Stimulated activated CD8-positive, alpha-beta memory T cell treated with anti-CD3 and anti-CD28 coated beads, Interleukin-15, amount 100 ng/mL, for 4 hours (primary cell): ENCODE measurements at regions not wholly inside any gene's neighbourhood (a gene's known extent, or its start where the extent isn't known, plus 50 kb on each side); places are given as distances from the start of the nearest gene placed in this dataset.

Experiments
- DNase-seq, 2 donors: peaks; one replicate each; pipeline ENCODE4 v3.0.0-alpha.2; 2020; ENCODE audit warnings: low read depth in 2 of 2

DNA sequence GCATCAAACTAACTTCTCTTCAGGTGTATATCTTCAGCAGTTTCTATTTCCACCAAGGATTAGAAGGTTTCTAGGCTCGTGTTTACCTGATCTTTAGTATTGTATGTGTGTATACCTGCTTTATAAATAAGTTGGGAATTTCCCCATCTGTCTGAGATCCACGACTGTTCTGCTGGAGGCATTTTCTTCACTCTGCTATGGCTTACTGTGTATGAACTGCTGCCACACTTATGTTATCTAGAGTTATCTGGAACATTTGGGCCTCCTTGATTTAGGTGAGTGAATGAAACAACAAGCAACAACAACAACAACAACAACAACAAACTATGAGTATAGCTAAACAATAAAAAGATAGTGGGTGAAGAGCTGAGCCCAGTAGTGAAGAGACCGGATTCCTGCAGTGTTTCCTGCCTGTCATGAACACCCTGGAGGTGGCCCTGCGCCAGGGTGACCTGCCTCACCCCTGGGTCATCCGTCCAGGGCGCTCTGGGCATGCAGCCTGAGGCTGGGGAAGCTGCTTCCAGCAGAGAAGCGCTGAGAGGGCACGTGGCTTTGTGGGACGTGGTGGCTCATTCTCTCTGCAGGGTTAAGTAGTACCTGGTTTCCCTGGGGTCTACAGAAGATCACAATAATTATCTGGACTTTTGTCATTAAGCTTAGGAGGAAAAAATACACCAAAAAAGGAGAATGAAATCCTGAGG, 56.1 kb upstream of the GATA6 start:
- no peak for DNase-seq

DNA sequence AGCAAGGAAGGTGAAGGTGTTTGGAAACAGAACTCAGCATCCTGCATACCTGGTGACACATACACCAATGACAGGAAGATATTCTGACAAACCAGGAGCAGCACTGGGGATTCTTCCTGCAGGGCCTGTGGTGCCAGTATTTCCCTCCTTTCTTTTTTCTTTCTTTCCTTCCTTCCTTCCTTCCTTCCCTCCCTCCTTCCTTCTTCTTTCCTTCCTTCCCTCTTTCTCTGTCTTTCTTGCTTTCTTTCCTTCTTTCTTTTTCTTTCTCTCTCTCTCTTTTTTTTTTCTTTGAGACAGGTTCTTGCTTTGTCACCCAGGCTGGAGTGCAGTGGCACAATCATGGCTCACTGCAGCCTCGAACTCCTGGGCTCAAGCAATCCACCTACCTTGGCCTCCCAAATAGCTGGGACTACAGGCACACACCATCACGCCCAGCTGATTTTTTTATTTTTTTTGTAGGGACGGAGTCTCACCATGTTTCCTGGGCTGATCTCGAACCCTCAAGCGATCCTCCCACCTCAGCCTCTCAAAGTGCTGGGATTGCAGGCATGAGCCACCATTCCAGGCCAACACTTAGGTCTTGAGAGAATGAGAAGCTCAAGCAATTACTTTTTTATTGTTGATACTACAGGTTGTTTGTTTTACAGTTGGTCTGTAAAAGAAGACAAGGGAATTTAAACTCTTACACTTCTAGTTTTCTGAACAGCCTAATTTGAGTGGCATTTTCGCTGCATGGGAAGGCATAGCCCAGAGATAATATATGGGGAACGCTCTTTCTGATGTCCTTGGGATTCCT, 54.7 kb upstream of the GATA6 start:
- DNase-seq = no peak

DNA sequence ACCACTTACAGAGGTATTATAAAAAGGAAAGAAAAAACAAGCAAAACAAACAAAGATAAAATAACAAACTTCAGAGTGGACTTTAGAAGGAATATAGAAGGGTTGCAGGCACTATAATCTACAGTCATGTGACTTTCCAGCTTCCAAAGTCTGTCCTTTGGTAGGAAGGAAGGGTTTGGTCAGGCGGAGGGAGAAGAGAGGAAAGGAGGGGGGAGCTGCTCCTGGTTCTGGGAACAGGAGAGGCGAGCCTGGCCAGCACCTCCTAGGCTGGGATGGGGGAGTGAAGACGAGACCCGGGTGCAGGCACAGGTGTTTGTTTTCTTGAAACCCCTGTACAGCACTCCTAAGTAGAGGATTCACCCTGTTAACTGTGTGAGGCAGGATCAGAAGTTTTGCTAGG, 53.8 kb upstream of the GATA6 start:
- no peak for DNase-seq
